NCI-H1105 (cell line): ENCODE measurements at regions not wholly inside any gene's neighbourhood (a gene's known extent, or its start where the extent isn't known, plus 50 kb on each side); places are given as distances from the start of the nearest gene placed in this dataset.

Source experiments
- DNase-seq: peaks from one replicate; lab custom pipeline; 2025; lab: John Stamatoyannopoulos, UW

DNA sequence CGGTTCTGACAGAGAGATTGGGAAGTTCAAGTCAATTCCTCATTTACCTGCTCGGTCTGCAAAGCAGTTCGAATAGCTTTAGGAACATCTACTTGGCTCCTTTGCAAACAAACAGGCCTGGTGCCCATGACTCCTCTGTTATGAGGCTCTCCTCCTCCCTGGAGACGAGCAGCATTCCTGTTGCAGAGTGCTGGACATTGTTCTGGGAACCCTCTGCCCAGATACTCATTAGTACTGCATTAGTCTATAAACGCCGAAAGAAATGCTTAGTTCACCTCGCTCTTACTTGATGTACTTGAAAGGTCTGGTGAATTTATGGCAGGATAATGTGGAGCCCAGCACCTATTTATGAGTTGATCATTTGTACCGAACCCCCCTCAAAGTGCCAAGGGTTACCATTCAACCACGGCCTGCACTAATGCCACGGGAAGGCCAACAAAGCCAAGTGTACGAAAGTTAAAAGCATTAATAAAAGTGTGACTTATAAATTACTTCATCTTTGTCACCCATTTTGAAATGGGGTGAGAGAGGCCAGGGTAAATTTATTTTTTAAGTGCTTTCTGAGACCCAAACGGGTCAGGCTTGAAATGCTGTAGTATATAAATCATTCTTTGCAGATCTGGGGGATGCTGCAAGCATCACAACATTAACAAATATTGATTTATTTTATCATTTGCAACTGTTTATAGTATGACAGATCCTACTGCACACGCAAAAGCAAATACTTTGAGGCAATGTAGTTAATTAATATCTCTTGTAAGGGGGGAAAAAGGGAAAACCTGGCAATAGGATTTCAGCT lies 478.9 kb upstream of the PSMD7 start:
- DNase-seq = no peak

DNA sequence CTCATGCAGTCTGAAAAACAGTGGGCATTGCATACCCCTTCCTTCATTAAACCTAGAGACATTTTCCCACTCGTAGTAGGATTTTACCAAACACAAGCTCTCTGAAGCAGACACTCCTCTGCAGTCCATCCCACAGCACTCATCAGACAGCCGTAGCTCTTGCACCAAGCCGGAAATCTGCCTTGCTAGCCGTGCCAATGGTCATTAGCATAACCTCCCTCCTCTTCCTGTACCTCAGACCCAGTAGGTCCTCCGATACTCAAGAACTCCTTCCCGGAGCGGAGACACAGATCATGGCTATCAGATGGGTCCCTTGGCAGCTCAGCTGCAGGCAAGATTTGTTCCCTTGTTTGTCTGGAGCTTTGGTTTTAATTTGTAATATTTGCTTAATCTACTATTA lies 483.1 kb upstream of the PSMD7 start:
- DNase-seq = no peak

DNA sequence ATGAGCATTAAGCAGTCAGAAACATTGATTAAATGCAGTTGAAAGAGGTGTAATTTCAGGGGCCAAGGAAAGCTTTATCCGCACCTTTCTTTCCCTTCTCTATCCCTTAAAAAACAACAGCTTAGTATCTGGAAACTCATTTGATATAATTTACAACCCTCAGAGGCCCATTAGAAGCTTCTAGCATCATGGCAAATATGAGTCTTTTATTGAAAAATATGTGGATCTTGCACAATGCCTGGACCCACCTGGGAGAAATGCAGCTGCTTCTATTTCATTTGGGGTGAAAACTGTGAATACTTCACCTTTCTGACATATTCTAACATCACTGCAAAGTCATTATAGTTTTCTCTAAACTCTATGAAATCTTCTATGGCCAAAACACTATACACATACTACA lies 492.2 kb upstream of the PSMD7 start:
- DNase-seq = no peak

DNA sequence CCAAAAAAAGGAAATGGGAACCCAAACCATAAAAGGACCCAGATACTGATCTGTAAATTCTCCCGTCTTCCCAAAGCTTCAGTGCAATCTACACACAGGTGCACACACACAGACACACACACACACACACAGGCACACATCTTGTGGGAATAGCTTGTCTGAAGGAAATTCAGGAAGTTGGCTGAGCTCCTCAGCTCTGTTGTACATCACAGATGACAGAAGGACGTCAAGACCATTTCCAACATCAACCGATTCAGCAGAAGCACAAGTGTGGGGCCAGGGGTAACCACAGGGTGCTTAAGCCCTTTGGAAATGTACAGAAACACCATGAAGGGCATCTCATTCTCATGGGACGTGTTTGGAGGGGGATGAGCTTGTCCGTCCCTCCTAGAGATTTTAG lies 498.1 kb upstream of the PSMD7 start:
- no peak for DNase-seq

DNA sequence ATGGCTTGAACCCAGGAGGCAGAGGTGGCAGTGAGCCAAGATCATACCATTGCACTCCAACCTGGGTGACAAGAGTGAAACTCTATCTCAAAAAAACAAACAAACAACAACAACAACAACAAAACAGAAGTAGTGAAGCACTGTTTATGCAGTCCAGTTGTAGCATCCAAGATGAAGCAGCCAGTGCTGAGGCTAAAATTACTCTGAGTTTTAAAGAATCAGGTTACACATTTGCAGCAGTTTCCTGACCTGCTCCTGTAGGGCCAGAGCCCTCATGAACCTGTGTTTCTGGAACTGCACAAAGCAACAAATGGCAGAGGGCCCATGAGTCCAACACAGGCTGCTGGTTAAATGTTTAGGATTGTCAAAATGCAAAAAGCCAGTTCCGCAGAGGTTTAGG lies 499.5 kb upstream of the PSMD7 start:
- DNase-seq = no peak

DNA sequence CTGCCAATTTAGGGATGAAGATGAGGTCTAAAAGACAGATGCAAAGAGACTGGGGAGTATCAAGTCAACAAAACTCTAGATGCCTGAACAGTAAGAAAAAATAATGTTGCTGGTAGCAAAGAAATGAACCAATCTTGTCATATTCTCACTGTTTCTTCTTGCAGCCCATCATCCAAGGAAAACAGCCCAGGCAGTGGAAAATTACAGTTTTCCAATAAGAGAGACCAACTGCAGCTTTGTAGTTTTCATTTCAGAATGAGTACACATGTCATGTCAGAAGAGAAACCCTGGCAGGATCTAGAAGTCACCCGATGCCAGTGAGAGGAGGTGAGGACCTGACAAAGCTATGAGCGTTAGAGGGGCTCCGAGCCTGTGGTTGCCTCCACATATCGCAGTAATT lies 500.4 kb upstream of the PSMD7 start:
- DNase-seq = no peak

DNA sequence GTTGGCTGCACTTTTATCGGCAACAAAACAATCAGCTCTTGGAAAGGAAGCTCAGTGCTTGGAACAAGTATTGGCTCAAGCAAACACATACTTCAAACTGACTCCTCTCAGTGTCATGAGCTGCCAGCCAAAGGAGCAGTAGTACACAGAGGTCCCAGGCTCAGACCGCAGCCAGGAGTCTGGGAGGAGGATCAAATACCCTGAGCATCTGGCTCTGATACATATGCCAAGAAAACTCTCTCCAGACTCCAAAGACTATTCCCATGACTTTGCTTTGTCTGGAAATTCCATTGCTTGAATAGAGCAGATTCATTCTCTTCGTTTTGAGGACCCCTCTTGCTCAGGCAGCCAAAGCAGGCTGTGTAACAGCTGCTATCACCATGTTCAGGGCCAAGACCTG lies 501.6 kb upstream of the PSMD7 start:
- no peak for DNase-seq

DNA sequence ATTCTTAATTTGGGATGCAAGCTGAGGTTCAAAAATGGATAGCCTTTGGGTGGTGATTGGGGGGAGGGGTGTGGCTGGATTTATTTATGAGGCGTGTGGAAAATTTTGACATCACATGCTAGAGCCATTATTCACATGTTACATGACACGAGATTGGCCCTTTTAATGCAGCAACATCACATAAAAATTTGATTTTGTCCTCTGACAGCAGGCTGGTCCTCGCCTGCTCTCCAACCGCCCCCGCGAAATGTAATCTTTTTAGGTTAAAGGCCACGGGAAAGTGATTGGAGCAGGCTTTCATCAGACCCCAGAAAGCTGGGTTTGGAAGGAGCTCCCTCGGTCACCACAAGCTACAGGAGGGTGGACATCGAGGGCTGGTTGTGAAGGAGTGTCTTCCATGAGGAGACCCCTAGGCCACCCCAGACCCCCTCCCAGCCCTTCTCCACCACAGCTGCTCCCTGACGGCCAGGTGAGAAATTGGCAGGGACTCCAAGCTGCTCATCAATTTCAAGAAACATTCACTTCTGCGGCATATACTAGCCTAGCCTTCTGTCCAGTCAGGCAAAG lies 502.7 kb upstream of the PSMD7 start:
- DNase-seq = no peak

DNA sequence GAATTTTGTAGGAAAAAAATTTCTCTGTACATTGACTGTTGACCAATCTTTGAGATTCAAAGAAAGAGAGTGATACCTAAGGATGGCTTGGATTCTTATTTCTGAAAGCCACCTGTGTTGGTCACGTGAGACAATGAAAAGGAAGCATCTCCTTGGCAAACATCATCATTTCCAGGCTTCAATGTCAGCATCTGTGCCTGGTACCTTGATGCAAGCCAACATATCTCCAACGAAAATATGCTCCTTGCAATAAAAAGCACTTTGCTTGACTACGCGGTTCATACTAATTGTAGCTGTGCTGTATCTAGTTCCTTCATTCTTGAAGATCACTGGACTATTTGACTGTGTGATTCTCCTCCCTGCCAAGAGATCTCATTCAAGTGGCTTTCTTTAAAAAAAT lies 503.4 kb upstream of the PSMD7 start:
- no peak for DNase-seq

DNA sequence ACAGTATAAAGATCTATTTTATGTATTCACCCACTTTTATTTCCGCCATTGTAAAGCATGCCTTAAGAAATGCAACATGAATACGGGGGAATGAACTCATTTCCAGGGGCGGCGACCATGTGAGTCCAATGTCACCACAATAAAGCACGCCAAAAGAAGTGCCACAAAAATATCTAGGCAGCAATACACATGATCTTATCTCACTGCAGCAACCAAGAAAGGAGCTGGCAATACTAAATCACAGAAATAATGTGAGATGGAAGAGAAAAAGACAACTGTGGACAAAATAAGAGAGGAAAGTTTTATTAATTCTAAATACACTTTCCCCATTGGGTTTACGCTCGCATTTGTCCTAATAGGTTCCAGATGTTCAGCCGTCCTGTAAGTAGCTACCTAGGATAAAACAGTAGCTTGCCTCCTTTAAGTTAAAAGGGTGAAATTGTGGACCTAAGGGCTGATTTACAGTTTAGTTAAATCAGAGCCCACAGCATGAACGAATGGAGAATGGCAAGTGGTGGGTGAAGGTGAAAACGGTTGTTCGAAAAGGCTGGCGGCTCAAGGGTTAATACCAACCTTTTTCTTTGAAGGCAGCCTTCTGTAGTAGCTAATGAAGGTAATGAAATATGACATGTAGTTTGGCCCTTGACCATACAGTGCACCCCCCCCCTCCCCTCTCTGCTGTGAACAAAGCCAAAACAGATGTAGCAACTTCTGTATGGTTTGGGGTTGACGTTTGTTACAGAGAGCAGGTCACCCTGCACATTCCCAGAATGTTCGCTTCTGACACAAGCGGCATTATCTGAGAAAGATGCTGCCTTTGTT lies 504.2 kb upstream of the PSMD7 start:
- DNase-seq = no peak

DNA sequence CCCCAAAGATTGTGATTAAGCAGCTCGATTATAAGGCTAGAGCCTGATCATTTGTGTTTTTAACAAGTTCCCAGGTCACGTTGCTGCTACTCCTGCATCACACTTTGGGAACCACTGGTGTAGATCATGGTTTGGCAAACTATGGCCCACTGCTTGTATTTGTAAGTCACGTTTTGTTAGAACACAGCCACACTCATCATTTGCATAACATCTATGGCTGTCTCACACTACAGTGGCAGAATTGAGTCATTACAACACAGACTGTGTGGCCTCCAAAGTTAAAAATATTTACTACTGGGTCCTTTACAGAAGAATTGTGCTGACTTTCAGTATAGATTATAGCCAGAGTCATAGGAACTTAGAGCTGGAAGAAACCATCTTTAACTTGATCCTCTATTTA lies 515.3 kb upstream of the PSMD7 start:
- no peak for DNase-seq

DNA sequence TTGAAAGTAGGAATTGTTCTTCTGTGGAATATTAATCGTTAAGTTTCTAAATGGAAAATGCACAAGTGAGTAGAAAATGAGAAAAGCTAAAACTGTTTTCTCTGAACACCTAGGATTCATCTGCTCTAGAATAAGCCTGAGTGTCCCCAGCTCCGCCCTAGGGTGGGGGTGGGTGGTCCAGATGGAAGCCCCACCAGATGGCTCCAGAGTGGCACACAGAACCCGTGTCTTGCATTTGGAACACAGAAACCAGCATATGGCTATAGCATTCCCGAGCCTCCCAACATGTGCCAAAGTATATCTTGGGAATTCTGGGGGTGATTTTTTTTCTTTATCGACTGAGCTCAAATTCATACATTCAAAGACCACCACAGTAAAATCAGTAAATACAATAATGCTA lies 517.7 kb upstream of the PSMD7 start:
- no peak for DNase-seq

DNA sequence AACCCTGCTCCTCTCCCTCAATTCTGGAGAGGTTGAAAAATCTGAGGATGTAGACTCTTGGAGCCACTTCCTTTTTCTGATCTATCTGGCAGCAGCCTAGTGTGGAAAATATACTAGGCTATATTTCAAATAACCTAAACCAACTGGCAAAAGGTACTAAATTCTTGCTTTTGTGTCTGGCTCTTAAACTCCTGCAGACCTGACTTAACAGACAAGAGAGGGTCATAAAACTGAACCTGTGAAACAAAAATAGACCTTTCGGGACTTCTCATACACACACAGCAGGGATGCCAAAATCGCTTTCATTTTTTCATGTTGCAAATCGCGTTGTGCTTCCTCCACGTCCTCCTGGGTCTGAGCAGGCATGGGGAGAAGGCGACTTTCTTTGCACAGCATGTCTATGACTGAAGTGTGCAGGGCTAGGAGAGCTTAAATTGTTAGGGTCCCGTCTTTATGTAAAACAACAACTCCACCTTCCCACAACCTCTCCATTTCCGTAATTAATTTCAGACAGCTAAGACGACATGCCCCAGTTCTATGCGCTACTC lies 520.7 kb upstream of the PSMD7 start:
- DNase-seq = no peak

DNA sequence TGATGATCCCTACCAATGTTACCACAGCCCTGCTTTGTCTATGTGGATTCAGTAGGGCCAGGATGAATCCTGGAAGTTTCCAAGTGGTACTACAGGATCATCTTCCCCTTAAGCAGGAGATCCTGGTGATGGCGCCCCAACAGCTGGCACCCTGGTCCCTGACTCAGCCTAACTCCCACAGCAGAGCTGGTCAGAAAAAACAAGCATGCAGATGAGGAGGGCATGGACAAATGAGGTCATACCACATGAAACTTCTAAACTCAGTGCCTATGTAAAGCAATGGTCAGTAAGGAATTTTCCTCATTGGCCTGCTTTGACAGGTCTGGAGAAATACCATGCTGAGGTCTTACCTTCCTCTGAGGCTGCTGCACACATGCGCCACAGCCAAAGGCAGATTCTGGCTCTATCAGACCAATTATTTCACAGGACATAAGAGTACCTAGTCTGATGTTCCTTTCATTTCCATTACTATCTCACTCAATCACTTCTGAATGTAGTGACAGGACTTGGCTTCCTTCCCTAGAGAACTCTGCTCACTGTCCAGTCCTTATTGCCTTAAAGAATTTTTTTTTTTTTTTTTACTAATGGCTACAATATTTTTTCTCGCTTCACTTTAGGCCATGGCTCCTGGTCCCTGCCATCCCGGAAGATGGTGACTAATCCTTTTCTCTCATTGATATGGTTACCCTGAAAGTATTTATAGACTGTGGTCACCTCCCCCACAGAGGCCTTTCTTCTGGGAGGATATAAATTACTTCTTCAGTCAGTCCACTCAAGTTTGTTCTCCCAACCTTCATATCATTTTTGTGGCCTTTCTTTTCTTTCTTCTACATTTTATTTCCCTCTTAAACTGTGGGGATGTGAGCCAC lies 525.2 kb upstream of the PSMD7 start:
- no peak for DNase-seq

DNA sequence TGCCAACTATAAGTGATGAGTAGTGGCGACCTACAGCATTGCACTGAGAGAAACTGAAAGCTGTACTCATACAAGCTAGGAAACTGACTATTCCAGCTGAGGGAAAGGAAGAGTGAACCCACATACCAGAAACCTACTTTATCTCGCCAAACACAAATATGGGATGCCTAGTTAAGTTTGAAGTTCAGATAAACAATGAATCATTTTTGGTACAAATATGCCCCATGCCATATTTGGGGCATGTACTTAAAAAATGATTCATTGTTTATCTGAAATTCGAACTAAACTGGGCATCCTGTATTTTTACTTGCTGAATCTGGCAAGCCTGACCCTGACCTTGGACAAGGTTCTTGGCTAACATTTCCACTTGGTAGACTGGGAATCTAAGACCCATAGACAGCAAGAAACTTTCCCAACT lies 527.8 kb upstream of the PSMD7 start:
- DNase-seq = no peak

DNA sequence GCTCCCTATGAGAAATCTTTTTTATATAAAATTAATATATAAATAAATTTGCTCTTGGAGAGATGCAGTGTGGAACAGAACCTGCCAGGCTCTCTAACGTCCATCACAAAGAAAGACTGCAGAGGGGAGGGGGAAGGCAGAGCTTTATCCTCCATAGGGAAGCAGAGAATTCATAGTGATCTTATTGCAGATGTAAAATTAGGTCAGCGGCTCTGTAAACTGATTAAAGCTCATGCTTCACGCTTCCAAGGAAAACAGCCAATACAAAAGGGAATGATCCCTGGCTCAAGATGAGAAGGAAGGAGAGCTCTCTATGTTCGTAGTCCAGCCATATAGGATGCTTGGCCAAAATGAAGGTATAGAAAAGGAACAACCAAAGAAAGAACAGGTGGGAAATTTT lies 532.3 kb upstream of the PSMD7 start:
- DNase-seq = no peak

DNA sequence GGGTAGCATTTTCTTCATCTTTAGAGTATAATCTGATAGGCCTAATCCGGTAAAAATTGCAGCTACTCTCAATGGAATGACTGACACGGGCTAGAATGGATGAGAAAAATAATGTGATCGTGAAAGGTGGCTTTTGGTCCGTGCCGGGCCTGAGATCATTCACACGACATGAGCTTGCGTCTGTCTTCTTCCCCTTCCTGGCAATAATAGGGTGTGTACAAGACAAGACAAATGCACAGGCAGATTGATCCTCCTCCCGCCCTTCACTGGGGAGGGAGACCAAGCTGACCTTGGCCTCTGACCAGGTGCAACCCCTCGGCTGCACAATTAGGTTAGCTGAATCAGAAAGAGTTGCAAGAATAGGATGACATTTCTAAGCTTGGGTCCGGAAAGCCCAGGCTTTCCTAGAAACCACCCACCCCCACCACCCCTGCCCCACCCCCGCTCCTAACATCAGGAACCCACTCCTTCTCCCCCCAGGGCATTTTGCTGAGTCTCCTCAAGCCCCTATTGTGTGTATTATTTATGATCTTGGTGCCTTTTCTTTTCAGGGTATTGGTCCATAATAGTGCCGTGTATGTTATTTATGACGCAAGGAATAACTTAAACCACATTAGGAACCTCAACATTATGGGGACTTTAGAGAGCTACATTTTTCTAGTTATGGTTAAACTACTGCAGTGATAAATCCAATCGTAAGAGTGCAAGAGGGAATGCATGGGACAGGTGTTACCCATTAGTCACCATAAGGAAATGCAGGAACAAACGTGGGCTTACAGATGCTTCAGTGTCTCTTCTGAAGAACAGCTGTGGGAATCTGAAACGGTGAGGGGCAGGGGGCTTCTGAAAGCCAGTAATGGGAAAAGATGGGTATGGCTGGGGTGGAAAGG lies 540.1 kb upstream of the PSMD7 start:
- no peak for DNase-seq

DNA sequence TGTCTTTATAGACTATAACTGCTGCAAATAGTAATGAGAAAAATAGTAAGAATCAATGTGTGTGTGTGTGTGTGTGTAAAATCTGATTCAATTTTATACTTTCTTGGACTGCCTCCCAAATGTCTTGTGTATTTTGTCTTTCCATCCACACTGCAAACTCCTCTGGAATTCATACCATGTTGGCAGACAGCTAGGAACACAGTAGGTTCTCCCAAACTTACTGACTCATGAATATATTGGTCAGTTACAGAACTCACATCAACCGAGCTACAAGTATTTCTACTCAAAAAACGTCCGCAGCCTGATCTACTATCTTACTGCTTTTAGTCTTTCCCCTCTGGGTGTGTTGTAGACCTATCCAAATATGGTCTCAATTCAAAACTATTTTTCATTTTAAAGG lies 542.7 kb upstream of the PSMD7 start:
- no peak for DNase-seq

DNA sequence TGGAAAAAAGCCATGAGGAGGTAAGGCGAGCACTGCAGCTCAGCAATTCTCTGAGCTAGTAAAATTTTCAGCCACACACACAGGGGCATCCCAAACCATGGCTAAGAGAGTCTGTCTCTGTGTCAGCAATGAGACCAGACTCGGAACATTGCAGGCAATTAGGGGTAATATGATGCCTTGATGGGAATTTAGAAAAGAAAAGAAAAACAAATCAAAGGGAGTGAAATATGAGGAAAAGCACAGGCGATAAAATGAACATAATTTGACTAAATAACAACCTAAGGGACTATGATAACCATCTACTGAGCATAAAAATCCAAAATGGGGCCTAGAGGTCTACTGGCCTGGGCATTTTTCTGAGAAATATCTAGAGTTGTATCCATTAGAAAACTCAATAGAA lies 546.0 kb upstream of the PSMD7 start:
- no peak for DNase-seq

DNA sequence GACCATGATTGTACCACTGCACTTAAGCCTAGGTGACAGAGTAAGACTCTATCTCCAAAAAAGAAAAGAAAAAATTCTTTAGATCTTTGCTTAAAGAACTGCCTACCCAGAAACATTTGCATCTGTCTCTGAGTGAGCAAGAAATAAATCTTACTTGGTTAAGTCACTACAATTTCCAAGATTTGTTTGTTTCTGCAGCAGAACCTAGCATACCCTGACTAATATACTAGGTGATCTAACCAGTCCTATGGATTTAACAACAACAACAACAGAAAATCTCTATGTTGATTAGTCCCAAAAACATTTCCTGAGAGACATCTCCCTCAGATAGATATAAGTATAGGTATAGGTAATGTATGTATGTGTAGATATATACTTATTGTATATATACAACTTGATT lies 549.3 kb upstream of the PSMD7 start:
- no peak for DNase-seq

DNA sequence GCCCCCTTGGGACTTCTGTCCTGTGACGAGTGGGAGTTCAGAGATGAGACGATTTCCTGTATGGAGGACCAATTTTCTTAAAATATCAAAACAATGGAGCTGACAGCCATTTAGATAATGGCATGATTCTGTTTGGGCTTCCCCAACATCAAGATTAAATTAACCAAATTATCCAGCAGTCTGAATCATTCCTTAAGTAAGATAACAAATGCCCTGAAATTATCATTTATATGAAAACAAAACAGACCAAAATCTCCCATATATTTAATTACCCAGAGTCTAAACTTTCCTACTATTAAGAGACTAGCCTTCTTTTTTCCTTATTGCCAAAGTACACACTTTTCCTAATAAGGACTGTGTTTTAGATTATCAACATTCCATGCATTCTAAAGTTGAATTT lies 550.1 kb upstream of the PSMD7 start:
- no peak for DNase-seq
